SK-N-SH treated with all-trans-retinoic acid at 6 μM for 48 hours (cell line): ENCODE measurements at regions not wholly inside any gene's neighbourhood (a gene's known extent, or its start where the extent isn't known, plus 50 kb on each side); places are given as distances from the start of the nearest gene placed in this dataset.

ENCODE experiments used
- CREB5 ChIP-seq: fragments of 250-450 bp; sonication (Bioruptor Pico); IDR thresholded peaks from 2 replicates; pipeline ENCODE4 v1.5.1; 2020; ENCODE audit warnings: low read depth, mild to moderate bottlenecking, moderate library complexity
- CSDC2 ChIP-seq: fragments of 250-450 bp; sonication (Bioruptor Pico); IDR thresholded peaks from 2 replicates; pipeline ENCODE4 v1.5.0; 2020; ENCODE audit warnings: mild to moderate bottlenecking, moderate library complexity
- CSRNP3 ChIP-seq: fragments of 250-450 bp; sonication (Bioruptor Pico); IDR thresholded peaks from 2 replicates; pipeline ENCODE4 v1.5.1; 2021; ENCODE audit warnings: mild to moderate bottlenecking, moderate library complexity
- OSR1 ChIP-seq: fragments of 250-450 bp; sonication (Bioruptor Pico); IDR thresholded peaks from 2 replicates; pipeline ENCODE4 v1.8.0; 2022; ENCODE audit warnings: moderate library complexity, mild to moderate bottlenecking, inconsistent platforms
- PATZ1 ChIP-seq: fragments of 250-450 bp; sonication (Bioruptor Pico); IDR thresholded peaks from 2 replicates; pipeline ENCODE4 v1.8.0; 2020; ENCODE audit warnings: mild to moderate bottlenecking, moderate library complexity, borderline replicate concordance
- POU6F1 ChIP-seq: fragments of 250-450 bp; sonication (Bioruptor Pico); IDR thresholded peaks from 2 replicates; pipeline ENCODE4 v1.8.0; 2021; ENCODE audit warnings: low read depth, mild to moderate bottlenecking, moderate library complexity, borderline replicate concordance
- RARB ChIP-seq: fragments of 250-450 bp; sonication (Bioruptor Pico); IDR thresholded peaks from 2 replicates; pipeline ENCODE4 v1.8.0; 2021; ENCODE audit warnings: mild to moderate bottlenecking, moderate library complexity
- TCF4 ChIP-seq: fragments of 250-450 bp; sonication (Bioruptor Pico); IDR thresholded peaks from 2 replicates; pipeline ENCODE4 v1.8.0; 2021; ENCODE audit warnings: mild to moderate bottlenecking, moderate library complexity, borderline replicate concordance
- TOX ChIP-seq: fragments of 250-450 bp; sonication (Bioruptor Pico); IDR thresholded peaks from 2 replicates; pipeline ENCODE4 v1.8.0; 2021; ENCODE audit warnings: mild to moderate bottlenecking, moderate library complexity, borderline replicate concordance
- ZNF8 ChIP-seq: fragments of 450-650 bp; formaldehyde crosslinking; IDR thresholded peaks from 2 replicates; pipeline ENCODE4 v1.5.0; 2020; ENCODE audit warnings: mild to moderate bottlenecking, moderate library complexity

- TF ChIP-seq OSR1 (no peak), RARB (CRISPR knock-in tag) (no peak), ZNF8 (CRISPR knock-in tag) (no peak), PATZ1 (CRISPR knock-in tag) (no peak), POU6F1 (CRISPR knock-in tag) (no peak), CSDC2 (CRISPR knock-in tag) (no peak), TOX (no peak), CSRNP3 (no peak), TCF4 (CRISPR knock-in tag) (no peak), CREB5 (CRISPR knock-in tag) (no peak)
Measured at GRCh38 chr2:207428573-207428972, 101.2 kb upstream of the CREB1 start.
